Ovary (tissue), 3 donors: ENCODE measurements at regions not wholly inside any gene's neighbourhood (a gene's known extent, or its start where the extent isn't known, plus 50 kb on each side); places are given as distances from the start of the nearest gene placed in this dataset.

ENCODE experiments used
- CTCF ChIP-seq, 3 donors: fragments of 450-650 bp in 2 of 3; fragments of 200-600 bp in 1 of 3; IDR thresholded peaks; one replicate each; pipeline versions ENCODE4 v1.5.1 to v1.8.0; 2016 to 2022; ENCODE audit warnings: antibody characterized with exemption in 3 of 3, mild to moderate bottlenecking in 1 of 3
- POLR2A ChIP-seq: fragments of 450-650 bp; IDR thresholded peaks from one replicate; pipeline ENCODE4 v1.6.1; 2017; ENCODE audit warnings: antibody characterized with exemption, mild to moderate bottlenecking, moderate library complexity
- donor health status: DM: no; HTN: no; CAD: no.

DNA sequence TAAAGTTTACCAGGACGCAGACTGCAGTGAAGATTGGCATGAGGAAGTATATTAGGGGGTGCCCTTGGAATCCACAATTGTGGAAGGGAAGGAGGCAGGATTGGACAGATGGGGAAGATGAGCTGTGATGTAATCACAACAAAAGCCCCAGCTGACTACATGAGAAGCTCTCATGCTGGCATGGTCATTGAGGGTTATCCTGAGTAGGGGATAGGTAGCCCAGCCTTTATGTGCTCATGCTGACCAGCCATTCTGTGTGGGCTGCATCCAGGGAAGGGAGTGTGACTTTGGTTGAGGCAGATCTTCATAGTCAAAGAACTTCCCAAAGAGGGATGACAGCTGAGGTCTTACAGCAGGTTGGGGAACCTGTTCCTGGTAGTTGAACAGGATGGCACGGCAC lies 52.0 kb upstream of the RANBP6 start:
- TF ChIP-seq POLR2A (no peak), CTCF (IDR thresholded peaks at IDR 0.05) (no peak)
